GM12864 (cell line): ENCODE measurements at regions not wholly inside any gene's neighbourhood (a gene's known extent, or its start where the extent isn't known, plus 50 kb on each side); places are given as distances from the start of the nearest gene placed in this dataset.

Experiments used
- DNase-seq: peaks from one replicate; pipeline ENCODE4 v3.0.0-alpha.2; 2011; ENCODE audit warnings: low read depth
- H3K4me3 ChIP-seq: 2 replicates; pipeline ENCODE4 v1.5.1; 2011; ENCODE audit warnings: mild to moderate bottlenecking, low read depth, low read length, control low read depth
- TF ChIP-seq, protein P1 (sequence below): IDR thresholded peaks from 2 replicates; pipeline ENCODE4 v1.5.1; 2011; ENCODE audit warnings: low read depth, mild to moderate bottlenecking, moderate library complexity, low read length, control low read depth, inconsistent platforms; ENCODE audit errors: missing control alignments

DNA sequence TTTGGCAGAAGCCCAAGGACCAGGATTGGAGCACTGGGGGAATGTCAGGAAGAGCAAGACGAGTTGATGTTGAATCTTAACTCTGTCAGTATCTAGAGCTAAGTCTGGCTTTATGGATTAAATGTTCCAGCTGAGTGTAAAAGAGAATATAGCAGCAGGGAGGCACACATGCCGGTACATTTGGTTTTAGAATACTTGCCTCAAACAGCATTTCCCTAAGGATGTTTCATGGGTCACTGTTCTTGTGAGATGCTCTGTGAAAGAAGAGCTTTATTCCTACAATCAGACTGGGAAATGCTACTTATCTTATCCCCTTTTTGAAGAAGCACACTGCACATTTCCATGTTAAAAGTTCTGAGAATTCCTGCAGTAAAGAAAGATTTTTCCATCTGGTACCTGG is 440.3 kb upstream of the B3GALT2 start:
- no peak for DNase-seq
- TF ChIP-seq, protein P1, sequence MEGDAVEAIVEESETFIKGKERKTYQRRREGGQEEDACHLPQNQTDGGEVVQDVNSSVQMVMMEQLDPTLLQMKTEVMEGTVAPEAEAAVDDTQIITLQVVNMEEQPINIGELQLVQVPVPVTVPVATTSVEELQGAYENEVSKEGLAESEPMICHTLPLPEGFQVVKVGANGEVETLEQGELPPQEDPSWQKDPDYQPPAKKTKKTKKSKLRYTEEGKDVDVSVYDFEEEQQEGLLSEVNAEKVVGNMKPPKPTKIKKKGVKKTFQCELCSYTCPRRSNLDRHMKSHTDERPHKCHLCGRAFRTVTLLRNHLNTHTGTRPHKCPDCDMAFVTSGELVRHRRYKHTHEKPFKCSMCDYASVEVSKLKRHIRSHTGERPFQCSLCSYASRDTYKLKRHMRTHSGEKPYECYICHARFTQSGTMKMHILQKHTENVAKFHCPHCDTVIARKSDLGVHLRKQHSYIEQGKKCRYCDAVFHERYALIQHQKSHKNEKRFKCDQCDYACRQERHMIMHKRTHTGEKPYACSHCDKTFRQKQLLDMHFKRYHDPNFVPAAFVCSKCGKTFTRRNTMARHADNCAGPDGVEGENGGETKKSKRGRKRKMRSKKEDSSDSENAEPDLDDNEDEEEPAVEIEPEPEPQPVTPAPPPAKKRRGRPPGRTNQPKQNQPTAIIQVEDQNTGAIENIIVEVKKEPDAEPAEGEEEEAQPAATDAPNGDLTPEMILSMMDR, result no peak
- H3K4me3 ChIP-seq, result no peak overlapping the region

DNA sequence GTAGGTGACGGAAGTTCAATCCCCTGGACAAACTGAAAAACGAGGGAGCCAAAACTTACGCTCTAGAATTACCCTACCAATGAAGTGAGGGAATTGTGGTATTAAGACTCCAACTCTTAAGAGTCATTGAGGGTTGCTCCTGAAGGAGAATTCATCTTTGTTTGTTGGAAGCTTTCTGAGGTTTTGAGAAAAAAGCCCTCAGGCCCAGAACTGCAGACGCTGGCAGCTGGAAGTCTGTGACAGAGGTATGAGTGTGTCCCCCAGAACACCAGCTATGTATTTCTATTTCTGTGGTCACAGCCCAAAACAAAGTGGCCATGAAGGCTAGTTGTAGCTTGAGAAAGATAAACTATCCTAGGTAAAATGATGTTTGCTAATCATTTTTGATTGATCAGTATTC is 438.8 kb upstream of the B3GALT2 start:
- no peak overlapping the region for H3K4me3 ChIP-seq
- no peak for DNase-seq
- TF ChIP-seq, protein P1, result no peak

DNA sequence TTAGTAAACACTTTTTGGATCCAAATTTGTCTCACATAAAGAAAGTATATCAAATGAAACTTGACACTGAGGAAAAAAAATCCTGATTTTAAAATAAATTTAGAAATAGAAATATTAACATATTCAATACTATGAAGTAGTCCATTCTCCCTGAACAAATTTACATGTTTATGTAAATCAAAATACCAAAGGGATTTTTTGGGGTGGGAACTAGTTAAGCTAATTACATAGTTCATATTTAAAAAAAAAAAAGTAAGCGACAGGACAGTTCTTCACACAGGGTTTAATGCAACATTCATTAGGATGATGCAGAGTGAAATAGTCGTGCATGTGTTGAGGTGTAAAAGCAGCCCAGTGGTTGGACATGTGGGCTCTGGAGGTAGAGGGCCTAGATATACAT is 433.5 kb upstream of the B3GALT2 start:
- no peak for DNase-seq
- H3K4me3 ChIP-seq, result no peak overlapping the region
- TF ChIP-seq, protein P1, result no peak

DNA sequence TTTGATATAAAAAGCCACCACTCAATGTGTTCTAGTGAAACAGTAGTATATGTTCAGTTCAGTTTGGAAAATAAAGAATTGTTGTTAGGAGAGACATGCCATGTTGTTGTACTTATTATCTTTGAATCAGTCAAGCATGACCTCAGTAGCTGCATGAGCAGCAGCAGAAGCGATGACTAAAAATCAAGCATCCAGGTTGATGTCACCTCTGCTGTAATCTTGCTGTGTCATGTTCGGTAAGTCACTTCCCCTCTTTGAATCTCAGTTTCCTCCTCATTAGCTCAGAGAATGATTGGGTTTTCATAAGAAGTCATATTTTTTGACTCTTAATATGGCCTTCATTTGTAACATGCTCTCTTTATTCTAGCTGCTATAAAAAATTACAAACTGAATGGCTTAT is 428.4 kb upstream of the B3GALT2 start:
- no peak for DNase-seq
- TF ChIP-seq, protein P1, result no peak
- no peak overlapping the region for H3K4me3 ChIP-seq

DNA sequence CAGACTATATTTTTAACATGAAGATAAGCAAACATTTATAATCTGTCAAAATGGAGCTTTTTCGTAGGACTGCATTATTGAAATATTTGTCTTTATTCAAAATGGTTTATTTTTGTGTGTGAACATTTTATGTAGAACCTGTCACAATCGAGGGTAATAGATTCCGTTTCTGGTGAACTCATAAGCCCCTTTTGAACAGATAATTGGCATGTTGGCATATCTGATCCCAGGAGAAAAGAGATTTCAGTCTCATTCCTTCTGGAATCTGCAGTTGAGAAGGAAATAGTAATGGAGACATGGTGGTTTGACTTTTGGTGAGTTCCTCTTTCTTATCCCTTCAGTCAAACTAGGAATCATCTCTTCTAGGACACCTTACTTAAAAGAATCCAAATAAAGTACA is 427.9 kb upstream of the B3GALT2 start:
- no peak overlapping the region for H3K4me3 ChIP-seq
- DNase-seq, result no peak
- TF ChIP-seq, protein P1, result no peak

DNA sequence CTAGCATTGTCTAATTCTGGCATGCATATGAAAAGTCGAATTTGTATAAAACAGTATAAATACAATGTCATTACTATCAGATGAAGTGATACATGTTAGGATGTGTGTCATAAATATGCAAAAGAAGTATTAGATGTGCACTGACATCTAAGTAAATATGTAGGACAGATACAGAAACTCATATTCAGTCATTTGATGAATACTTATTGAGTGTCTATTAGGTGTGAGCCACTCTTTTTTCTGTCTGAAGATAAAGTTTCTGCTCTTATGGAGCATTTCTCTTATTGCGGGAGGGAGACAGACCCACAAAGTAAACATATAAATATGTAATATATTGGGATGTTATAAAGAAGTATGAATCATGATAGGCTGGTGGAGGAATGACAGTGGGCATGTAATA is 426.6 kb upstream of the B3GALT2 start:
- TF ChIP-seq, protein P1, result no peak
- no peak overlapping the region for H3K4me3 ChIP-seq
- no peak for DNase-seq

DNA sequence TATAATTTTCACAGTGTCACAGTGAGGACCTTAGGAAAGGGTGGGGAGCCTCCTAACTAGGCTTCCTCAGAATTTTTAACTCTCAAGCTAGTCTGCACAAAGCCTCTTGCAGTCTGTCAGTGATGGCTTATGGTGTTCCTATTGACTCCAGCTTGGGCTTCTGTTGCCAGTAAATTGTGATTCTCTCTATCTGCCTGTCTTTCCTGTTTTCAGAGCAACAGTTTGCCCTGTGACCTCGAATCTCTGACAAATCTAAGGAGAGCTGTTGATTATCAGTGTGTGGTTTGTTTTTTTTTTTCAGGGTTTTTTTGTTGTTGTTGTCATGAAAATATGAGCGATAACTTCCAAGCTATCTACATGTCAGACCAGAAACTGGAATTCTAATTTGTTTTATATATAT is 423.2 kb upstream of the B3GALT2 start:
- TF ChIP-seq, protein P1, result no peak
- DNase-seq, result no peak
- H3K4me3 ChIP-seq, result no peak overlapping the region
